Stimulated activated CD4-positive, alpha-beta T cell treated with anti-CD3 and anti-CD28 coated beads, Interleukin-15, amount 100 ng/mL, for 24 hours (primary cell): ENCODE measurements at regions not wholly inside any gene's neighbourhood (a gene's known extent, or its start where the extent isn't known, plus 50 kb on each side); places are given as distances from the start of the nearest gene placed in this dataset.
"Not testable (repeated sequence)": the region's sequence is repeated elsewhere in the genome, so short reads cannot be mapped to it uniquely, and the experiment has no call there.

Source experiments
- DNase-seq: peaks from one replicate; pipeline ENCODE4 v3.0.0-alpha.2; 2020

- DNase-seq = no peak
Measured at GRCh38 chr1:220942278-220942677, 63.0 kb downstream of the HLX start.

- DNase-seq = not testable (repeated sequence)
Measured at GRCh38 chr1:220942914-220943313, 63.7 kb downstream of the HLX start.

GRCh38 chr1:220943319-220943996 is 64.2 kb downstream of the HLX start:
- no peak for DNase-seq

- no peak for DNase-seq
Measured at GRCh38 chr1:220950576-220950975, 71.3 kb downstream of the HLX start.

- no peak for DNase-seq
Measured at GRCh38 chr1:220952961-220953643, 73.9 kb downstream of the HLX start.

GRCh38 chr1:220954321-220955075 is 75.3 kb downstream of the HLX start:
- DNase-seq = no peak

DNA sequence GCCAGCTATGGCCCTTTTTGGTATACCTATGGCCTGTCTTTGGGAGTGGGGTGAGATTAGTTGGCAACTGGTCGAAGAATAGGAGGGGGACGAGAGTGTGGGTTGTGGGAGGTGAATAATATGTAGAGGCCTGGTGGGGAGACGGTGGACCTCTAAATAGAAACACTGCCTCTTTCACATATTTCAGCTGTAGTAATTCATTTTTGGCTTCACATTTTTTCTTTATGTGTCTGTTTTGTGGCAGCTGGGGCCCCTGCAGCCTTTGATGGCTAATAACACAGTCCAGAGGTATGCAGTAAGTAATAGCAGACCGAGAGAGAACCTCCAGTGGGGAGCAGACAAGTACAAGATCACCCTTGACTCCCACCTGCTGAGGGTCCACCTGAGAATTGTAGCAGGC is 75.9 kb downstream of the HLX start:
- no peak for DNase-seq

- DNase-seq = no peak
Measured at GRCh38 chr1:220956501-220957232, 77.4 kb downstream of the HLX start.

DNA sequence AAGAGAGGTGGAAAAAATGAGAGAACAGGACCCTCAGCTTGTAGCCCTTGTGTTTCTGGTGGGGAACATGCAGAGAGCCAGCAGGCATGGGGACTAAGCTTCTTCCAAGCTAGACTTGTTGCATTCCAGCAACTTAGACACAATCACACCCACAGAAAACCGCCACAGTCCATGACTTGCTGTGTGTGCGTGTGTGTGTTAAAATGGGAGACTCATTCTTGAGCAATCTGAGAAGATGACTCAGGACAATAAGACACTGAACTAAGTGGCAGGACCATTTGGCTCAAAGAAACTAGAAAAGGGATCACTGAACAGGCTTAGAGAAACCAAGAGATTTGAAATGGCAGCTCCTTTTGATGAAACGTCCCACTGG is 78.0 kb downstream of the HLX start:
- no peak for DNase-seq

DNA sequence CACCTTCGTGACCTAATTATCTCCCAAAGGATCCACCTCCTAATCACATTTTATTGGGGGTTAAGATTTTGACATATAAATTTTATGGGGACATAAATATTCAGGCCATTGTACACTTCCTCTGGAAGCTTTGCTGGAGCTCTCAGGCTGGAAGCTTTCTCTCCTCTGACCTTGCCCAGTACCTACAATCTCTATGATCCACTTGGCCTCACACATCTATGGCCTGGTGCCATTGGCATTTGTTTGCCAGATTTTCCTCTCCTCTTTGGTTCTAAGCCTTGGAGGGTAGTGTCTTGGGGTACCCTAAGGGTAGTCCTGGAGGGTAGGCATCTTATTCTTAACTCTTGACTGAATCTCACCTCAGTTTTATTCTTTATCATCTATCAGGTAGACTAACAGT is 79.0 kb downstream of the HLX start:
- DNase-seq = no peak

GRCh38 chr1:220962031-220962751 is 82.9 kb downstream of the HLX start:
- no peak for DNase-seq

- DNase-seq = no peak
Measured at GRCh38 chr1:220966041-220966440, 86.8 kb downstream of the HLX start.

- no peak for DNase-seq
Measured at GRCh38 chr1:220966473-220966872, 87.2 kb downstream of the HLX start.

GRCh38 chr1:220966881-220967611 is 87.8 kb downstream of the HLX start:
- DNase-seq = no peak

- DNase-seq = no peak
Measured at GRCh38 chr1:220967911-220968310, 88.7 kb downstream of the HLX start.

DNA sequence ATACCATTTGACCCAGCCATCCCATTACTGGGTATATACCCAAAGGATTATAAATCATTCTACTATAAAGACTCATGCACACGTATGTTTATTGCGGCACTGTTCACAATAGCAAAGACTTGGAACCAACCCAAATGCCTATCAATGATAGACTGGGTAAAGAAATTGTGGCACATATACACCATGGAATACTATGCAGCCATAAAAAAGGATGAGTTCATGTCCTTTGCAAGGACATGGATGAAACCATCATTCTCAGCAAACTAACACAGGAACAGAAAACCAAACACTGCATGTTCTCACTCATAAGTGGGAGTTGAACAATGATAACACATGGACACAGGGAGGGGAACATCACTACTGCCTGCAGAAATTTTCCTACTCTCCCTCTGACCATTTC is 90.0 kb downstream of the HLX start:
- DNase-seq = not testable (repeated sequence)

DNA sequence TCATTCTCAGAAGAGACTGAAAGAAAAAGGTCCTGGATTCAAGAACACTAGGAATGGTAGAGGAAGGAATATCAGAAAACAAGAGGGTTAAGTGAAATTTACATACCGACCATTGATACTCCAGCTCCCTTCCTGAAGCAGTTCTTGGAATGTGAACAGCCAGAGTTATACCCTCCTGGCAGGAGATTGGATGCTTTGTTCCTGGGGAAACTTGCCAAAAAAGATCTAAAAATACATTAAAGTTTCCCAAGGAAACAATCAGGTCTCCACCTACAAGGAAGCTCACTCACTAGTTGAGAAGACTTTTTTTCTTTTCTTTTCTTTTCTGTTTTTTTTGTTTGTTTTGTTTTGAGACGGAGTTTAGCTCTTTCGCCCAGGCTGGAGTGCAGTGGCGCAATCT is 91.1 kb downstream of the HLX start:
- DNase-seq = no peak

- no peak for DNase-seq
Measured at GRCh38 chr1:220971221-220971620, 92.0 kb downstream of the HLX start.

- DNase-seq = no peak
Measured at GRCh38 chr1:220974431-220974830, 95.2 kb downstream of the HLX start.

DNA sequence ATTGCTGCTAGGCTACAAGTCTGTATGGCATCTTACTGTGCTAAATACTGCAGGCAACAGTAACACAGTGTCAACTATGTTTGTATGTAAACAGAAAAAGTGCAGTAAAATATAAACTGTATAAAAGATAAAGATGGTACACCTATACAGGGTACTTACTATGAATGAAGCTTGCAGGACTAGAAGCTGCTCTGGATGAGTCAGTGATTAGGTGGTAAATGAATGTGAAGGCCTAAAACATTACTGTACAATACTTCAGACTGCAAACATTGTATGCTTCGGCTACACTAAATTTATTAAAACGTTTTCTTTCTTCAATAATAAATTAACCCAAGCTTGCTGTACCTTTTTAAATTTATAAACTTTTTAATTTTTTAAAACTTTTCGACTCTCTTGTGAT is 97.1 kb downstream of the HLX start:
- no peak for DNase-seq

DNA sequence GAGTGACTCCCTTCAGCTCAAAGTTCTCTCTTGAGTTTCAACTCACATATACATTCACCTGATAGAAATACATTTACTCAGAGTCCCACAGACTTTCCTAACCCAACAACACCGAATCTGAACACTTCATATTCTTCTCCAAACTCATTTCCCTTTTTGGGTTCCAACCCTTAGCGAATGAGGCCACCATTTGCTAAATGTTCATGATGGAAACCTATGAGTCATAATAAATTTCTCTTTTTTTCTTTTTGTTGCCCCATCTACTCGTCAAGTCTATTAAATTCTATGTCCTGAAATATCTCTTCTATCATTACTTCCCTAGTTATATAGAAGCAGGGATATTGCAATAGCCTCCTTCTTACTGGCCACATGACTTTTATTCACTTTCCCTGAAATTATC is 100.1 kb downstream of the HLX start:
- no peak for DNase-seq

GRCh38 chr1:220982686-220983085 is 103.4 kb downstream of the HLX start:
- DNase-seq = no peak
